Kidney epithelial cell (primary cell): ENCODE measurements at regions not wholly inside any gene's neighbourhood (a gene's known extent, or its start where the extent isn't known, plus 50 kb on each side); places are given as distances from the start of the nearest gene placed in this dataset.

Experiments
- DNase-seq: peaks from one replicate; pipeline ENCODE4 v3.0.0-alpha.2; 2010; ENCODE audit warnings: low read depth
- H3K27me3 ChIP-seq: 2 replicates; pipeline ENCODE4 v1.6.0; 2011; ENCODE audit warnings: low read length; ENCODE audit not compliant: control insufficient read depth, insufficient read depth
- H3K36me3 ChIP-seq: 2 replicates; pipeline ENCODE4 v1.5.1; 2011; ENCODE audit warnings: low read length; ENCODE audit not compliant: control insufficient read depth, insufficient read depth
- H3K4me3 ChIP-seq: 2 replicates; pipeline ENCODE4 v1.5.1; 2011; ENCODE audit warnings: low read depth, mild to moderate bottlenecking, control low read depth, low read length
- TF ChIP-seq, protein P1 (sequence below): IDR thresholded peaks from 2 replicates; pipeline ENCODE4 v1.5.1; 2011; ENCODE audit warnings: mild to moderate bottlenecking, moderate library complexity, low read length, control low read depth, inconsistent platforms; ENCODE audit not compliant: insufficient read depth, poor library complexity, severe bottlenecking

- H3K27me3 ChIP-seq = no peaks in the 10 kb centered on the region
- H3K4me3 ChIP-seq = no peak overlapping the region
- TF ChIP-seq, protein P1, sequence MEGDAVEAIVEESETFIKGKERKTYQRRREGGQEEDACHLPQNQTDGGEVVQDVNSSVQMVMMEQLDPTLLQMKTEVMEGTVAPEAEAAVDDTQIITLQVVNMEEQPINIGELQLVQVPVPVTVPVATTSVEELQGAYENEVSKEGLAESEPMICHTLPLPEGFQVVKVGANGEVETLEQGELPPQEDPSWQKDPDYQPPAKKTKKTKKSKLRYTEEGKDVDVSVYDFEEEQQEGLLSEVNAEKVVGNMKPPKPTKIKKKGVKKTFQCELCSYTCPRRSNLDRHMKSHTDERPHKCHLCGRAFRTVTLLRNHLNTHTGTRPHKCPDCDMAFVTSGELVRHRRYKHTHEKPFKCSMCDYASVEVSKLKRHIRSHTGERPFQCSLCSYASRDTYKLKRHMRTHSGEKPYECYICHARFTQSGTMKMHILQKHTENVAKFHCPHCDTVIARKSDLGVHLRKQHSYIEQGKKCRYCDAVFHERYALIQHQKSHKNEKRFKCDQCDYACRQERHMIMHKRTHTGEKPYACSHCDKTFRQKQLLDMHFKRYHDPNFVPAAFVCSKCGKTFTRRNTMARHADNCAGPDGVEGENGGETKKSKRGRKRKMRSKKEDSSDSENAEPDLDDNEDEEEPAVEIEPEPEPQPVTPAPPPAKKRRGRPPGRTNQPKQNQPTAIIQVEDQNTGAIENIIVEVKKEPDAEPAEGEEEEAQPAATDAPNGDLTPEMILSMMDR = no peak
- no peak for DNase-seq
- H3K36me3 ChIP-seq = no peaks in the 10 kb centered on the region
These were observed 455.5 kb downstream of the NUF2 start for GRCh38 chr1:163777205-163777604.

DNA sequence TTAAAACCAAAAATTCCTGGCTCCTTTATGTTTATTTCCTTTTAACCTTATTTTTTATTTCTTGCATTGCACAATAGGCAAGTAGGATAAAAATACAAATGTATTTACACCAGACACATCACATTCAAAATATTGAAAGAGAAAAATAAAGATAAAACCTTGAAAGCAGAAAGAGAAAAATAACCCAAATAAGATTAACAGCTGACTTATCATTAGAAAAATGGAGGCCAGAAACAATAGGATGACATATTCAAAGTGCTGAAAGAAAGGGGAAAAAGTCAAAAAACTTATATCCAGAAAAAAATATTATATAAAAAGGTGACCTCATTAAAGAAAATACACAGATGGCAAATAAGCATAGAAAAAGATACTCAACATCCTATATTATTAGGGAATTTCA is 459.4 kb downstream of the NUF2 start:
- no peak for DNase-seq
- TF ChIP-seq, protein P1 = no peak
- no peaks in the 10 kb centered on the region for H3K36me3 ChIP-seq
- H3K27me3 ChIP-seq = no peaks in the 10 kb centered on the region
- no peak overlapping the region for H3K4me3 ChIP-seq

GRCh38 chr1:163785868-163786405 is 464.2 kb downstream of the NUF2 start:
- H3K4me3 ChIP-seq = no peak overlapping the region
- H3K36me3 ChIP-seq = no peaks in the 10 kb centered on the region
- TF ChIP-seq, protein P1 = no peak
- no peak for DNase-seq
- no peaks in the 10 kb centered on the region for H3K27me3 ChIP-seq

DNA sequence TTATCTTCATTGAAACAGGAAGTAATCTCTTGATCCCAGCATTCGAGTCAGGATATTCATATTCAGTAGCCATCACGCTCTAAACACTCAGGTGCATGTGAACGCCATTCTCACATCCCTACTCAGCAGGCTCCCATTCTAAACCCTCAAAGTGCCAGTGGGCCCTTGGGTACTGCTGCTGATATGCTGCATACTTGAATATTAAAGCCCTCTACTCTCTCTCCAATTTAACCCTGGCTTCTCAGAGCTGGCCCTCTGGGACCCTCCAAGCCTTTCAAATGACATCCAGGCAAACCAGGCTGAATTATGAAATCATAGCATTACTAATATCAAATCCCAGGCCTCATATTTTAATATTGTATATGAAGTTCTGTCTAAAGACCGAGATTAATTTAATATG is 468.2 kb downstream of the NUF2 start:
- DNase-seq = no peak
- H3K27me3 ChIP-seq = no peaks in the 10 kb centered on the region
- no peak overlapping the region for H3K4me3 ChIP-seq
- TF ChIP-seq, protein P1 = no peak
- H3K36me3 ChIP-seq = no peaks in the 10 kb centered on the region

DNA sequence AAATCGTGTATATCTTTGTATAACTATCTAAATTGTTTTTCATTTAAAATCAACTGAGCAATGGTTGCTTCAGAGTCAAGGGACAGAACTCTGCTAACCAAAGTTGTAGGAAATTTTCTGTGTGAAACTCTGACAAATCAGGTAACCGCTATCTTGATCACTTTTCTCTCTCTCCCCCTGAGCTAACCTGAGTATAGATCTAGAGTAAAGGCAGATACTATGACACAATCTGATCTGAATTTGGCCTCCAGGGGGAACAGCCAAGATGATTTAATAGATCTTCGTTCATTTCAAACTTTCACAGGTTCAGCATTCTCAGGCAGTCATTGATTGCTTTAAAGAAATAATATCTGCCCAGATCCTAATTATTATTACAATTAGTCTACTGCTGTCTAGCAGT is 472.8 kb downstream of the NUF2 start:
- no peak overlapping the region for H3K4me3 ChIP-seq
- H3K36me3 ChIP-seq = no peaks in the 10 kb centered on the region
- no peak for DNase-seq
- no peaks in the 10 kb centered on the region for H3K27me3 ChIP-seq
- TF ChIP-seq, protein P1 = no peak

DNA sequence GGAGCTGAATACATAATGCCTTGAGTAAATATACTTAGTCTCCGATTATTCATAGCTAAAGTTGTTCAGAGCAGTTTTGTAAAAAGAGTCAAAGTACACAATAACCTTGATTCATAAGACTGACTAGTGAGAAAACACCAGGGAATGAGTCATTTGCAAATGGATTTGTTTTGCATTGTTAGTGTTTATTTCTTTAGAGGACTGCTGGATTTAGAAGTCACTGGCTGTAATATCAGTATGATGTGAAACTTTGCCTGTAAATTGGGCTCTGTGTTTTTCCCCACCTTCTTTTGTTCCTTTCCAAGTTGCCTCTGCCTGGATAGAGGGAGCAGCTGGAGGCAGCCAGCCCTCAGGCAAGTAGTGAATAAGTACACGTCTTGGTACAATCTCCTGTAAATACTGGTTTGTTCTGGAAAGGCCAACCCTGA is 474.7 kb downstream of the NUF2 start:
- DNase-seq = no peak
- TF ChIP-seq, protein P1 = no peak
- no peaks in the 10 kb centered on the region for H3K27me3 ChIP-seq
- H3K4me3 ChIP-seq = no peak overlapping the region
- no peaks in the 10 kb centered on the region for H3K36me3 ChIP-seq
